Mucosa of stomach (tissue), 1 donor: ENCODE measurements at regions not wholly inside any gene's neighbourhood (a gene's known extent, or its start where the extent isn't known, plus 50 kb on each side); places are given as distances from the start of the nearest gene placed in this dataset.

Experiments used
- H3K27me3 ChIP-seq: one replicate; pipeline ENCODE4 v1.7.0; 2013; ENCODE audit warnings: mild to moderate bottlenecking, low read length; ENCODE audit not compliant: control insufficient read depth, insufficient read depth
- H3K36me3 ChIP-seq: one replicate; pipeline ENCODE4 v1.7.0; 2013; ENCODE audit warnings: low read length; ENCODE audit not compliant: control insufficient read depth, insufficient read depth
- H3K4me1 ChIP-seq: one replicate; pipeline ENCODE4 v1.7.0; 2013; ENCODE audit warnings: mild to moderate bottlenecking, low read length; ENCODE audit not compliant: control insufficient read depth, insufficient read depth
- H3K4me3 ChIP-seq: one replicate; pipeline ENCODE4 v1.7.0; 2013; ENCODE audit warnings: low read length
- H3K9ac ChIP-seq: one replicate; pipeline ENCODE4 v1.7.0; 2013; ENCODE audit warnings: mild to moderate bottlenecking, low read length, moderate library complexity
- H3K9me3 ChIP-seq: one replicate; pipeline ENCODE4 v1.7.0; 2013; ENCODE audit warnings: mild to moderate bottlenecking, low read length, moderate library complexity; ENCODE audit not compliant: control insufficient read depth
- donor health status: Pancreatic carcinoma.

DNA sequence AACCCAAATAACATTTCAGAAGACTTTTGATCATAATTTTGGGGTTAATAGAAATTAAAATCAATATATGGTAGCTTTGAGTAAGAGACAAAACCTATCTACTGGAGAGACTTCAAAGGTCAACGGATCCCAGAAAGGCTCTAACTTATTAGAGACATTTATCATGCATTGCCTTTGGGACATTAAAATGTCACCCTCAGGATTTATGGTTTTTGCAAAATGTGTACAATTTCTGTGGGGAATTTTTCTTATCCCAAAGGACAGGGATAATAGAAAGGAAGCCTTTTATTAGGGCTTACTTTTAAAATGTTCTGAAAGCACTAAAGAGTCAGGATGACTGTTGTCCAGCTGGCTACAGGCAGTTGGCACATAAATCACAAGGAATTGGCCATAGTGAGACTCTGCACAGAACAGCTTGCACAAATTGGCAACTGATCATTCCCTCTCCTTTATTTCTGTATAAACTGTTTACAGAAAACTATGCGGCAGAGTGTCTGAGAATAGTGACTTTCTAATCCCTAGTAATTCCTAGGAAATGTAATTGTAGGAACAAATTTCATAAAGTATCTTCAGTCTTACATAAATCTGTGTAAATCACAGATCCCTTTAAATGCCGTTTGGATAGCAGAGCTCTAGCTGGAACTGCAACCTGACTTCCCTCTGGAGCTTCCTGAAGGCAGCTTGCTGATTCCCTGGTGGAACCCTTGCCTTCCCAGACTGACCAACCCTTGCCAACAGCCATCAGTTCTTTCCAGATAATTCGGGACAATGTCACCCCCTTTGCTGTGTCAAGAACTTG lies 201.1 kb upstream of the PREP start:
- Histone ChIP-seq H3K27me3 (no peaks in the 10 kb centered on the region), H3K4me3 (no peak overlapping the region), H3K36me3 (no peaks in the 10 kb centered on the region), H3K9me3 (no peaks in the 10 kb centered on the region), H3K9ac (no peak overlapping the region), H3K4me1 (no peaks in the 10 kb centered on the region)

DNA sequence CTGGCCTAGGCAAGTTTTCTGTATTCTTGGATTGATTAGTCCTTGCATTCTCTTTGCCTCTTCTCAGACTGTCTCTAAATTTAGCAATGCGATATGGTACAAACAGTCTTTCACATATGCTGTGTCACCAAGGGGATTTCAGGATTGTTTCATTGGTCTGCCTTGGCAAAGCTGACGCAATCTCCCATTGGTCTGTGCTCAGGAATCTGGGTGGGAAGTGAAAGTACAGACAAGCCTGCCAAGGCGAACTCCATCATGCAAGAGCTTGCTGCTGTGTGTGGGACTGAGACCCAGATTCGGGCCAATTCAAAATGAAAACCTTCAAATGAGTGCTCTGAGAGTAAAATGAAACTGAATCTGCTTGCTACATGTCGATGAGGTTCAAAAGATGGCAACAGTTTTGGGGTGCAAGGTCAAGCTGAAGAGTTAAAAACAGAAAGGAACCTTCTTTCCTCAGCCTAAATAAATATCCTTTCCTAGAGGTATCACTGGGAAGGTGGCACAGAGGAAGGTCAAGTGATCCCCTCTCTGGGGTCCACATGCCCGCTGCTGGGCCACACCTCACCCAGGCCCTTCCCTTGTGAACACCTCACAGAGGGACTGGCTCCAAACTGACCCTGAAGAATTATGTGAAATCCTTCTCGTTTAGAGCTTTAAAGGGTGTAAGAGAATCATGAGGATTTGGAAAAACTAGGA lies 198.8 kb upstream of the PREP start:
- H3K9ac ChIP-seq, result no peak overlapping the region
- no peaks in the 10 kb centered on the region for H3K9me3 ChIP-seq
- H3K4me1 ChIP-seq, result no peaks in the 10 kb centered on the region
- H3K36me3 ChIP-seq, result no peaks in the 10 kb centered on the region
- H3K4me3 ChIP-seq, result no peak overlapping the region
- no peaks in the 10 kb centered on the region for H3K27me3 ChIP-seq

DNA sequence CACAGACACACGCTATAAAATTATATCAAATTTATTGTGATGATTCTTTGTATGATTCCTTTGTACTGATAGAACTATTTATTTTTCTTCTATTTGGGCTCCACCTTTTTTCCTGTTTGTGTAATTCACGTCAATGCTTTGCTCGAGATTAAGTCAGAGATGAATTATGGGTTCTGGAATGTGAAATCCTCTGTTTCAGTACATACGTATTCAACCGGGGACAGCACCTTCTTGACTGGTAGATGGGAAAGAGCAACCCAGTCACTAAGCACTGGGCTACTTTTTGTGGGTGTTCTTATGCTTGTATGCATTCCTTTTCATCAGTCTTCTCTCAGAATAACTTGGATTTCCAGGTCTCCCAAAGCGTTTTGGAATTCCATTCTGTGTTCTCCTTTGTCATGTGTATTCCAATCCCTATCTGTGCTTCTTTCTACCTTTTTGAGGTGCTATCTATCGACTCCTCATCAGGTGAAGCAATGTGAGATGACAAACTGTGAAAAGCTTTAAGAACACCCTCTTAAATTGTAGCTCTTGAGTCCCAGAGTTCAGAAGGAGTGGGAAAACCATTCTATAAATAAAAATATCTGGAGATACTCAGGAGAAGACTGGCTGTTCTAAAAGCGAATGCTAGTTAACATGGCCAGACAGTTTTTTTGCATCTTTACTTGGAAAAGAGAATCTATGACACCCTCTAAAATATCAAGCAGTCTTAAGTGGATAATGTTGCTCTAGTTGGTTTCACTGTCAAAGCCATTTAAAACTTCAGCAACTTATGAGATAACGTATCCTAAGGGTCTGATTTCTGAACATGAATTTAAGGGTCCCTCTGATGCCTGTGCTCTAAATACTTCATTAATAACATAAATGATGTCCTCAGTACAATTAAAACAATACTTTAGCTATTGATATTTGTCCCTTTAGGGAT lies 197.7 kb upstream of the PREP start:
- no peaks in the 10 kb centered on the region for H3K27me3 ChIP-seq
- no peaks in the 10 kb centered on the region for H3K36me3 ChIP-seq
- H3K4me3 ChIP-seq, result no peak overlapping the region
- H3K9me3 ChIP-seq, result no peaks in the 10 kb centered on the region
- H3K9ac ChIP-seq, result no peak overlapping the region
- no peaks in the 10 kb centered on the region for H3K4me1 ChIP-seq

DNA sequence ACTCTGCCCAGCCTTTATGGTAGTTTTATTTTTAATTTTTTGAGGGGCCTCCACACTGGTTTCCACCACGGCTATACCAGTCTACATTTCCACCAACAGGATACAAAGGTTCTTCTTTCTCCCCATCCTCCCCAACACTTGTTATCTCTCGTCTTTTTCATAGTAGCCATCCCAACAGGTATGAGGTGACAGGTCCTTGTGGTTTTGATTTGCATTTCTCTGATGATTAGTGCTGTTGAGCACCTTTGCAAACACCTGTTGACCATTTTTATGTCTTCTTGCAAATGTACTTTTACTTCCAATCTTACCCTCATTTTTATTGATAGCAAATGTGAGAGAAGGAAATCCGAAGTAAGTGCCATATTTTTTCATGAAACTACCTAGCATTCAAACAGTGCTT lies 195.4 kb upstream of the PREP start:
- H3K9me3 ChIP-seq, result no peaks in the 10 kb centered on the region
- no peaks in the 10 kb centered on the region for H3K27me3 ChIP-seq
- H3K9ac ChIP-seq, result no peak overlapping the region
- H3K4me3 ChIP-seq, result no peak overlapping the region
- H3K4me1 ChIP-seq, result no peaks in the 10 kb centered on the region
- H3K36me3 ChIP-seq, result no peaks in the 10 kb centered on the region

DNA sequence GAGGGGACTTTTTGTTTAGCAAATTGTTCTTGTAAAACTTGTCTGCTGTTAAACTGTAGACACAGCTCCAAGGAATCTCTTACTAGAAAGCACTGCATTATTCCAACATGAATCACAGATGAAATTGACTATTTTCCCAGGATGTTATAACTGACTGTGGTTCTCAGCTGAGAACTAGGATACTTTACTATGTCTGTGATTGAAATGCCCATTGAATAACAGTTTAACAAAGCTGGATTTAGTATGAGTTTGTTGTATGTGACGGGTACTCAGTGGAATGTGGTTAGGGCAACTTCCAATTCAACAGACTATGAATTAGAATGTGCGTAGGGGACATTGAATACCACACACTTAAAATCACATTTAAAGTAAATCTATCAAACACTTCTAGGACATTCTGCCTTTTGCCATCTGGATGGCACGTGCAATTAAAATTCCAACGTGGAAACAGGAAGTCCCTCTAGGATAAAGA lies 193.4 kb upstream of the PREP start:
- Histone ChIP-seq H3K4me1 (no peaks in the 10 kb centered on the region), H3K9me3 (no peaks in the 10 kb centered on the region), H3K36me3 (no peaks in the 10 kb centered on the region), H3K9ac (no peak overlapping the region), H3K4me3 (no peak overlapping the region), H3K27me3 (no peaks in the 10 kb centered on the region)

DNA sequence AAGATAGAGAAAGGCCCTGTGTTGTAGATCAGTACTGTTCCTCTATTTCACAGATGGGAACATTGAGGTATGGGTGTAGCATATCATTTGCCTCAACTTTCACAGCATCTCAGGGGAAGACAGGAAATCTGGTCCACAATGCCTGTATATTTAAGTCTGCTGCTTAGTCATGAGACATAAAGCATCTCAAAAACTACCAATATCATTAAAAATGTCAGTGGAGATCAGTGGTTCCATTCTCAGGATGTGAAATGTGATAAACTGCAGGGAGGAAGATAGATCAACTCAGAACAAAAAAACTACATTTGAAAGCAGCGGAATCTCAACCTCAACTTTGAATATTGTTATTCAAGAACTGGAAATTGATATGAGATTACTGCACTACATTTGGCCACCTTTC lies 192.9 kb upstream of the PREP start:
- Histone ChIP-seq H3K9ac (no peak overlapping the region), H3K36me3 (no peaks in the 10 kb centered on the region), H3K4me1 (no peaks in the 10 kb centered on the region), H3K4me3 (no peak overlapping the region), H3K27me3 (no peaks in the 10 kb centered on the region), H3K9me3 (no peaks in the 10 kb centered on the region)

DNA sequence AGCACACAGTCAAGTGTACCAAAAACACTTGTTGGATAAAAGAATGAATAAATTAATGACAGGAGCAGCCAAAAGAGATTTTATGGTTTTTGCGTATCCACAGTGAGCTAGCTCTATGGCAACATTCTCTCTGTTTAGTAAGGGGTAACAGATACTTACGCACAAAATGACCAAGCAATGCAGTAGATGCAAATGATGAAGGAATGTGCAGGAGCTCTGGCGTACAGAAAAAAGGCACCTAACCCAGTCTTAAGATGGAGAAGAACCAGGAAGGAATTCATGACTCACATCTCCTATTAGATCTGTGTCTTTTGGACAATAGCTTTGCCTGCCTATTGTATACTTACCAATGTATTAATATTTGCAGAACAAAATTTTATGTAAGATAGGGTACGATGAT lies 191.9 kb upstream of the PREP start:
- Histone ChIP-seq H3K4me1 (no peaks in the 10 kb centered on the region), H3K9ac (no peak overlapping the region), H3K4me3 (no peak overlapping the region), H3K36me3 (no peaks in the 10 kb centered on the region), H3K27me3 (no peaks in the 10 kb centered on the region), H3K9me3 (no peaks in the 10 kb centered on the region)

DNA sequence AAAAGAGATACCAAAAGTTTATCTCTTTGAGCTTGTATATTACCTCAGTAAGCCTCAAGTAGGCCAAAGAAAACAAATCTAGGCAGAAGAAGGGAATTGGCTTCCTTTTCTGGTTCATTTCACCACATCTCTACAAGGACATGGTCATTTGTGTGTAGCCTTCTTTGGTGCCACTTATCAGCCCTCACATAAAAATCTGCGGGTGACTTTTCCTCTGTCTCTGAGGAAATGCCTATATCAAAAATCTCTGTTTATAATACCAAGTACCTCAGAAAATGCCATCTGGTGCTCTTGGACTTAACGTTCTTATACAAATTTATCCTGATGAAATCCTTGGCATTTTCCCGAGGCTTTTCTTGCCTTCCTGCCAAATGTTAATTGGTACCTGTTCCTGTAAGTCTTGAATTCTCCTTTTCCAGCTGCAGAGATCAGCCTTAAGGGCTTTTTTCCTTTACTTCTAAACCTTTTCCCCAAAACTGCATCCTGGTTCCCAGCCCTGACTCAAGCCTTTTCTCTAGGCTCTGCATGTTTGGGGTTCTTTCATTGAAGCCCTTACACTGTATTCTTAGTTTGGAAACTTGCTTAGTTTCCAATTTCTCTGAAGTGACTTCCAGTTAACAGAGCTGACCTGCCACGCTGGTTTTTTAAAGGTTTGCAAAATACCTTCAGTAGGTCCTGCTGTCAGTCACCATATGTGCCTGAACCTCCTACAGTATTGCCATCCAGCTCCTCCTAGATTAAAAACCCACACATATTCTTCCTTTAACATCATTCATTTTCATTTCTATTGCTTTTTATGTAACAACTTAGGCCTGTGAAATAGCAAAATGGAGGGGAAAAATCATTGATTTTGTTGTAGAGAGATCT lies 191.2 kb upstream of the PREP start:
- Histone ChIP-seq H3K36me3 (no peaks in the 10 kb centered on the region), H3K4me1 (no peaks in the 10 kb centered on the region), H3K27me3 (no peaks in the 10 kb centered on the region), H3K9me3 (no peaks in the 10 kb centered on the region), H3K4me3 (no peak overlapping the region), H3K9ac (no peak overlapping the region)

DNA sequence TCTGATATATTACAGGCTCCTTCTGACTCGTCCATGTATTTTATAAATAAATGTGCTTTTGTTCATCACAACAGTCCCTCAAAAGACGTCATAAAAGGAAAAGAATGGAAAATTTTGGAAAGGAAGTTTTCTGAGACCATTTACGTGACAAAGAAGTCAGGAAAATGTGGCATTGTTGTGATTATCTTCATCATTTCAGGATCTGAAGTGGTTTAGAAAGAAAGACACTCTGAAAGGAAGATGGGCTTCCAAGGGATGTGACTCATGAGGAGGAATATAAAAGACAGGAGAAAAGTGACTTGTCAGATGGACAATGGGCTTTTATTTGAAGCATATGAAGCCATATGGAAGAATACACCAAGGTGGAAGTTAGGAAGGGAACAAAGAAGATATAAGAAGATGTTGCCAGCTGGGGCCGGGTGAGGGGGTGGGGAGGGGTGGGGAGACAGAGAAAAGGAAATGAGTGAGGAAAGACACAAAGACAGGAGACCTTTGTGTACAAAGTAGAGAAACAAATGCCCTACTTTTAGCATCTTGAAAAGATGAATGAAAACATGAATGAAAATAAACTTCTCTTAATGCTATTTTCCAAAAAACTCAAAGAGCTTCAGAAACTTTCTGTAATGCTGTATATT lies 190.3 kb upstream of the PREP start:
- H3K9me3 ChIP-seq, result no peaks in the 10 kb centered on the region
- no peak overlapping the region for H3K9ac ChIP-seq
- no peaks in the 10 kb centered on the region for H3K4me1 ChIP-seq
- no peaks in the 10 kb centered on the region for H3K36me3 ChIP-seq
- no peaks in the 10 kb centered on the region for H3K27me3 ChIP-seq
- no peak overlapping the region for H3K4me3 ChIP-seq

DNA sequence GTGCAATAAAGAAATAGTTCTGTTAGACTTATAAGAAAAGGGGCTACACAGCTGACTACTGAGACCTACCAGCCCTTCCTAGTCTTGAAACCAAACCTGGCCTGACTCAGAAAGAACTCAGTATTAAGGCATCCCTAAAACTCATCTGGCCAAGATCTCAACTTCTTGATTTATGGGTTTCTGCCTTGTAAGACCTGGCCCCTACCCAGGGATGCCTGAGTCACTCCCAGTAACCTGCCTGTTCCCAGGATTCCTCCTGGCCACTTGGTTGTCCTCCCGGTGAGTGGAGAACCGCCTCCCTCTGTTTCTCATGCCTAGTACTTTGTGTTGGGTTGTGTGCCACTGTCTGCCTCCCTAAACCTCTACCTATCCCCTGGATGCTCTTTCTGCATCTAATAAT lies 189.4 kb upstream of the PREP start:
- Histone ChIP-seq H3K9me3 (no peaks in the 10 kb centered on the region), H3K4me1 (no peaks in the 10 kb centered on the region), H3K36me3 (no peaks in the 10 kb centered on the region), H3K9ac (no peak overlapping the region), H3K4me3 (no peak overlapping the region), H3K27me3 (no peaks in the 10 kb centered on the region)

DNA sequence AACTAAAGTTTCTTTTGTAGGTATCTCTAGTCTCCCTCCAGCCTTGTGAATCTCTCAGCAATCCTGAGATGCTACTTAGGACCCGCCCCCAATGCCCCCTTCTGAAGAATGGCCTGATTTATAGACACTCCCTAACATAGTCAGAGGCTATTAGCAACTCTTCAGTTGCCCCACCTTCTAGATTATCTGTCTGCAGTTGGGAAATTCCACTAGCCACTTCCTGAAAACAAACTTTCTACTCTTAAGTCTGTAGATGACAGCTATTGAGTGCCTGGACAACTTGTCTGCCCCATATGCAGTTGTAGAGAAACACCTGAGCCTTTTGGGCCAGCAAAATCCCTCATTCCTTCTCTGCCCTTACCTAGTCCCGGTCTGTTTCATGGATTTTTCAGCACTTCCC lies 188.2 kb upstream of the PREP start:
- Histone ChIP-seq H3K27me3 (no peaks in the 10 kb centered on the region), H3K4me1 (no peaks in the 10 kb centered on the region), H3K9me3 (no peaks in the 10 kb centered on the region), H3K36me3 (no peaks in the 10 kb centered on the region), H3K4me3 (no peak overlapping the region), H3K9ac (no peak overlapping the region)
